Esophagus muscularis mucosa (tissue), 3 donors: ENCODE measurements at regions not wholly inside any gene's neighbourhood (a gene's known extent, or its start where the extent isn't known, plus 50 kb on each side); places are given as distances from the start of the nearest gene placed in this dataset.

Source experiments
- POLR2AphosphoS5 ChIP-seq, 2 donors: sonication (generic); formaldehyde crosslinking; IDR thresholded peaks; one replicate each; pipeline ENCODE4 v1.6.1; 2017; ENCODE audit warnings: antibody characterized with exemption in 2 of 2
- TF ChIP-seq, protein P1 (sequence below), 3 experiments: fragments of 200-600 bp in 2 of 3; fragments of 450-650 bp in 1 of 3; sonication (generic) in 2 of 3; IDR thresholded peaks; one replicate each; pipeline ENCODE4 v1.5.1; 2017 to 2019; ENCODE audit warnings: antibody characterized with exemption in 3 of 3, mild to moderate bottlenecking in 2 of 3, moderate library complexity in 1 of 3

DNA sequence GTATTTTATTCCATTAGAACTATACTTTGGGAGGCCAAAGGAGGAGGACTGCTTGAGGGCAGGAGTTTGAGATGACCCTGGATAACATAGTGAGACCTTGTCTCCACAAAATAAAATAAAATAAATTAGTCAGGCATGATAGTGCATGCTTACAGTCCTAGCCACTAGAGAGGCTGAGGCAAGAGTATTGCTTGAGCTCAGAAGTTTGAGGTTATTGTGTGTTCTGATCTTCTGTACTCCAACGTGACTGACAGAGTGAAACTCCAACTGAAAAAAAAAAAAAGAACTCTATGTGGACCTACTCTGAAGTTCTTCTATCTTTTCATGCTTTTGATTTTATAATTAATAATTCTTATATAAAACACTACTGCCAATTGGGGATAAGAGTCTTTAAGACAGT is 1560.0 kb upstream of the GBE1 start:
- TF ChIP-seq, protein P1, sequence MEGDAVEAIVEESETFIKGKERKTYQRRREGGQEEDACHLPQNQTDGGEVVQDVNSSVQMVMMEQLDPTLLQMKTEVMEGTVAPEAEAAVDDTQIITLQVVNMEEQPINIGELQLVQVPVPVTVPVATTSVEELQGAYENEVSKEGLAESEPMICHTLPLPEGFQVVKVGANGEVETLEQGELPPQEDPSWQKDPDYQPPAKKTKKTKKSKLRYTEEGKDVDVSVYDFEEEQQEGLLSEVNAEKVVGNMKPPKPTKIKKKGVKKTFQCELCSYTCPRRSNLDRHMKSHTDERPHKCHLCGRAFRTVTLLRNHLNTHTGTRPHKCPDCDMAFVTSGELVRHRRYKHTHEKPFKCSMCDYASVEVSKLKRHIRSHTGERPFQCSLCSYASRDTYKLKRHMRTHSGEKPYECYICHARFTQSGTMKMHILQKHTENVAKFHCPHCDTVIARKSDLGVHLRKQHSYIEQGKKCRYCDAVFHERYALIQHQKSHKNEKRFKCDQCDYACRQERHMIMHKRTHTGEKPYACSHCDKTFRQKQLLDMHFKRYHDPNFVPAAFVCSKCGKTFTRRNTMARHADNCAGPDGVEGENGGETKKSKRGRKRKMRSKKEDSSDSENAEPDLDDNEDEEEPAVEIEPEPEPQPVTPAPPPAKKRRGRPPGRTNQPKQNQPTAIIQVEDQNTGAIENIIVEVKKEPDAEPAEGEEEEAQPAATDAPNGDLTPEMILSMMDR (IDR thresholded peaks at IDR 0.05): no peak
- TF ChIP-seq POLR2AphosphoS5 (IDR thresholded peaks at IDR 0.05): no peak
